IMR-90 (cell line): ENCODE measurements at regions not wholly inside any gene's neighbourhood (a gene's known extent, or its start where the extent isn't known, plus 50 kb on each side); places are given as distances from the start of the nearest gene placed in this dataset.

Experiments
- POLR2A ChIP-seq: IDR thresholded peaks from 2 replicates; pipeline ENCODE4 v1.6.1; 2012; ENCODE audit warnings: mild to moderate bottlenecking, low read depth, low read length
- RCOR1 ChIP-seq: IDR thresholded peaks from 2 replicates; pipeline ENCODE4 v1.6.1; 2012; ENCODE audit warnings: mild to moderate bottlenecking, low read length, improper control_type of control experiment; ENCODE audit not compliant: insufficient replicate concordance

DNA sequence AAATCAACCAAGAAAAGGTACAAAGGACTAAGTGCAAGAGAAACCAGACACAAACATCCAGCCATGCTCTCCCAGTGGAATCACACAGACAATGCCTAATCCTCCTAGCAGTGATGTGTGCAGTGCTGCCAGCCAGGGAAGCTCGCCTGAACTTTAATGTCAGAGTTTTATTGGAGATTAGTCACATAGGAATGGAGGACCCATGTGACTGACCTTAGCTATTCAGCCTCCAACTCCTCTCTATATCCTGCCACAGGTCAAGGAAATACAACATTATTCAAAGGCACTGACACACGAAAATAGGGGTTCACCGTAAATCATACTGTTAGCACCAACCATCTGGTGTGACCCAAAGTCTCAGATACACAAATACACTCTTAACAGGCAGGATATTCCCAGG is 684.6 kb downstream of the DOK5 start:
- TF ChIP-seq RCOR1 (no peak), POLR2A (no peak)
